ENCODE measurements at regions not wholly inside any gene's neighbourhood (a gene's known extent, or its start where the extent isn't known, plus 50 kb on each side); places are given as distances from the start of the nearest gene placed in this dataset.

DNA sequence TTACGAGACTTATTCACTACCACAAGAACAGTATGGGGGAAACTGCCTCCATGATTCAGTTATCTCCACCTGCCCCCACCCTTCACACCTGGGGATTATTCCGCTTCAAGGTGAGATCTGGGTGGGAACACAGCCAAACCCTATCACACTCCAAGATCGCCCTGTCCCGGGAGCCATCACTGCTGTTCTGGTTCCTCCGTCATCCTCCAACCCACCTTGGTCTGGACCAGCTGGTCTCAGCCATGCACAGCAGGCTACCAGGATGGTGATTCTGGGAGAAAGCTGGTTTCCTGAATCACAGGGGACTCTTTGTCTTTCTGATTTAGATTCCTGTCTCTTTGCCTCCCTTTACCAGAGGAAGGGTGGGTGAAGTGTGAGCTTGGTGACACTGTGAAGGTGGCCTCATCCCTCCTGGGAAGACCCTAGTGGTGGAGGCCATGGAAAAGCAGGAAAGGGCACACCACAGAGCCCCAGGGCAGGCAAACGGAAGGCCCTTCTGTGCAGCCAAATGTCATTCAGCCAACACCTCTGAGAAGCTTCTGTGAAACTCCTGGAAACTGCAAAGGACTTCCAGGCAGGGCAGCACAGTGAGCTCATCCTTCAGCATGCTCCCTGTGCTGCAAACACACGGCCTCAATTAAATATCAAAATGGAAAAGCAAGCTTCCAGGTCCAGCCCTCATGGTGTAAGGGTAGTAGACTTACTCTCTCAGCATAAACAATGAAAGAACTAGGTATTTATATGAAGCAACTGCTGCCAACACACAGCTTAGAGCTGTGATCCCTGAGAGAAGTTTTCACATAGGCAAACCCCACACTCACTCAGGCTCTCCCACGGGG is 169.8 kb downstream of the ANKRD60 start:
- ChIA-PET POLR2A (ENCODE audit: low non-redundant PET) (no interaction called here), CTCF (interaction anchor here (0.6 to 0.8 kb wide), 5 partner anchors 22 to 1468 kb away, joined by 3 to 6 read pairs (median 4); no protein-coding TSS in a partner anchor)
- no peak for DNase-seq (ENCODE audit: low spot score)
- TF ChIP-seq CTCF (conservative IDR thresholded peaks at IDR 0.05; ENCODE audit: low read depth): no peak
- no peak overlapping the region for H3K27ac ChIP-seq

- DNase-seq (ENCODE audit: low spot score): no peak
- ChIA-PET CTCF (interaction anchor here (0.6 to 0.8 kb wide), 2 partner anchors 9 to 93 kb away, joined by 3 read pairs; no protein-coding TSS in a partner anchor), POLR2A (ENCODE audit: low non-redundant PET) (no interaction called here)
- no peak for TF ChIP-seq CTCF (conservative IDR thresholded peaks at IDR 0.05; ENCODE audit: low read depth)
- no peak overlapping the region for H3K27ac ChIP-seq
Measured at GRCh38 chr20:58056921-58057686, 171.3 kb downstream of the ANKRD60 start.

GRCh38 chr20:58056021-58056591 is 172.3 kb downstream of the ANKRD60 start:
- ChIA-PET CTCF (interaction anchor here (0.6 to 0.8 kb wide), 3 partner anchors 8 to 152 kb away, joined by 3 to 4 read pairs (median 3); no protein-coding TSS in a partner anchor), POLR2A (ENCODE audit: low non-redundant PET) (no interaction called here)
- no peak for TF ChIP-seq CTCF (conservative IDR thresholded peaks at IDR 0.05; ENCODE audit: low read depth)
- no peak for DNase-seq (ENCODE audit: low spot score)
- H3K27ac ChIP-seq: no peak overlapping the region

GRCh38 chr20:58054780-58055373 is 173.6 kb downstream of the ANKRD60 start:
- CTCF ChIA-PET: interaction anchor here (0.7 to 1.0 kb wide), 4 partner anchors 31 to 178 kb away, joined by 3 to 4 read pairs (median 3); no protein-coding TSS in a partner anchor
- peak overlapping the region; percentile 4; the same call in 1 of the 2 replicates for H3K27ac ChIP-seq
- POLR2A ChIA-PET (ENCODE audit: low non-redundant PET): no interaction called here
- DNase-seq (ENCODE audit: low spot score): no peak
- TF ChIP-seq CTCF (conservative IDR thresholded peaks at IDR 0.05; ENCODE audit: low read depth): no peak

DNA sequence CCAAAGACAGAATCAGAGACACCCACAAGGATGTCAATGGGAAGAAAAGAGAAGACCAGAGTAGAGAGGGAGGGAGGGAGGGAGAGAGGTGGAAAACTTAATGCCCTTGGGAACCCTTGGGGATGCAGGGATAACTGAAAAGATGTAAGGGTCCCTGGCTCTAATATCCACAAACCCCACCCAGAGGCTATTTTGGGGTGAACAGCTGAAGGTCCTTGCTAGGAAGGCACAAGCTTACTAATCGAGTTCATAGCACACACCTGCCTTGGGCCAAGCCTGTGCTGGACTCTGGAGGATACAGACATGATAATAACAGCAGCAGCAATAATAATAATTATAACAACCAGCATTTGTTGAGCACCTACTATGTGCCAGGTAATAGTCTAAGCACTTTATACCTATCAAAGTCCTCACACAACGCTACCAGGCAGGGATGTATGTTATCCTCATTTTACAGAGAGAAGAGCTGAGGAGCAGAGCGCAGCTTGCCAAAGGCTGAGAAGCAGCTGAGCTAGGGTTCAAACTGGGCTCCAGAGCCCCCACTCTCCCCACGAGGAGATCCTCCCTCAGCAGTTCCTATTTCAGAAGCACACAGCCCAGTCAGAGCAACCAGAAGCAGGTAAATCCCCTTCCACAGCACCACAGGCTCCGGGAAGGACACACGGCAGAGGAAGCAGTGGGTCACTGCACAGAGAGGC is 174.2 kb downstream of the ANKRD60 start:
- no peak for DNase-seq (ENCODE audit: low spot score)
- peak overlapping the region; percentile 4; the same call in 1 of the 2 replicates for H3K27ac ChIP-seq
- ChIA-PET POLR2A (ENCODE audit: low non-redundant PET) (no interaction called here), CTCF (interaction anchor here (0.7 to 1.0 kb wide), 3 partner anchors 127 to 178 kb away, joined by 3 to 4 read pairs (median 3); no protein-coding TSS in a partner anchor)
- no peak for TF ChIP-seq CTCF (conservative IDR thresholded peaks at IDR 0.05; ENCODE audit: low read depth)

Measured in RWPE1 (cell line).